Cardiac muscle cell (in vitro differentiated cells and primary cell): ENCODE measurements at regions not wholly inside any gene's neighbourhood (a gene's known extent, or its start where the extent isn't known, plus 50 kb on each side); places are given as distances from the start of the nearest gene placed in this dataset.
"Not testable (repeated sequence)": the region's sequence is repeated elsewhere in the genome, so short reads cannot be mapped to it uniquely, and the experiment has no call there.

ENCODE experiments used
- DNase-seq, 2 donors: peaks; one replicate each; pipeline versions ENCODE4 v3.0.0 to v3.0.0-alpha.2; 2010 to 2017; ENCODE audit warnings: low read depth in 1 of 2, low spot score in 1 of 2
- H3K27ac ChIP-seq: fragments of 200-600 bp; sonication (generic); 2 replicates; pipeline ENCODE4 v1.5.1; 2016
- H3K27me3 ChIP-seq: fragments of 200-600 bp; sonication (generic); 2 replicates; pipeline ENCODE4 v1.6.0; 2016; ENCODE audit warnings: control low read depth
- H3K36me3 ChIP-seq: fragments of 200-600 bp; sonication (generic); 2 replicates; pipeline ENCODE4 v1.5.1; 2016; ENCODE audit warnings: control low read depth
- H3K4me1 ChIP-seq: fragments of 200-600 bp; sonication (generic); 2 replicates; pipeline ENCODE4 v1.8.1; 2017; ENCODE audit warnings: low read depth, mild to moderate bottlenecking, mixed run types
- H3K4me3 ChIP-seq: fragments of 200-600 bp; sonication (generic); 2 replicates; pipeline ENCODE4 v1.5.1; 2016; ENCODE audit warnings: mild to moderate bottlenecking
- H3K9me3 ChIP-seq: fragments of 200-600 bp; sonication (generic); 2 replicates; pipeline ENCODE4 v1.5.1; 2017; ENCODE audit warnings: low read depth, mild to moderate bottlenecking, control low read depth
- TF ChIP-seq, protein P1 (sequence below): IDR thresholded peaks from 2 replicates; pipeline ENCODE4 v1.5.1; 2012; ENCODE audit warnings: low read depth, mild to moderate bottlenecking, low read length

DNA sequence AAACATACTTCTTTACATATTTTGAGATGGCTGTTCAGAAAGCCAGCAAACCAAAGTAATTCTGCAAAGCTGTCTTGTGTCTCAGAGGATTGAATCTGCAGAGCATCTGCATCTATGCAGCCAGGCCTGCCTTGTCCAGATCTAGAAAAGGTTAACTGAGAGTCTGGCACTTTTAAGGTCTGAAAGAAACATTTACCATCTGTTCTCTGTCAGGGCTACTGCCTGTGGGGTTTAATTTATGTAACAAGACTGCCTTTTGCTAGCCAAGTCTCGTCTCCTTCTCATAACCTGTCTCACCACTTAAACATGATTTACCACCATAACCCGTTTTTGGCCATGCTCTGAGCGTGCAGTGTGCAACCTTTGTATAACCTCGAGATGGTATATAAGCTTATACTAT lies 194.2 kb downstream of the SYT10 start:
- no peak overlapping the region for H3K27ac ChIP-seq
- H3K4me3 ChIP-seq: no peak overlapping the region
- DNase-seq: no peak
- H3K27me3 ChIP-seq: no peaks in the 10 kb centered on the region
- H3K36me3 ChIP-seq: no peaks in the 10 kb centered on the region
- H3K9me3 ChIP-seq: no peaks in the 10 kb centered on the region
- H3K4me1 ChIP-seq: no peaks in the 10 kb centered on the region
- TF ChIP-seq, protein P1, sequence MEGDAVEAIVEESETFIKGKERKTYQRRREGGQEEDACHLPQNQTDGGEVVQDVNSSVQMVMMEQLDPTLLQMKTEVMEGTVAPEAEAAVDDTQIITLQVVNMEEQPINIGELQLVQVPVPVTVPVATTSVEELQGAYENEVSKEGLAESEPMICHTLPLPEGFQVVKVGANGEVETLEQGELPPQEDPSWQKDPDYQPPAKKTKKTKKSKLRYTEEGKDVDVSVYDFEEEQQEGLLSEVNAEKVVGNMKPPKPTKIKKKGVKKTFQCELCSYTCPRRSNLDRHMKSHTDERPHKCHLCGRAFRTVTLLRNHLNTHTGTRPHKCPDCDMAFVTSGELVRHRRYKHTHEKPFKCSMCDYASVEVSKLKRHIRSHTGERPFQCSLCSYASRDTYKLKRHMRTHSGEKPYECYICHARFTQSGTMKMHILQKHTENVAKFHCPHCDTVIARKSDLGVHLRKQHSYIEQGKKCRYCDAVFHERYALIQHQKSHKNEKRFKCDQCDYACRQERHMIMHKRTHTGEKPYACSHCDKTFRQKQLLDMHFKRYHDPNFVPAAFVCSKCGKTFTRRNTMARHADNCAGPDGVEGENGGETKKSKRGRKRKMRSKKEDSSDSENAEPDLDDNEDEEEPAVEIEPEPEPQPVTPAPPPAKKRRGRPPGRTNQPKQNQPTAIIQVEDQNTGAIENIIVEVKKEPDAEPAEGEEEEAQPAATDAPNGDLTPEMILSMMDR: no peak

DNA sequence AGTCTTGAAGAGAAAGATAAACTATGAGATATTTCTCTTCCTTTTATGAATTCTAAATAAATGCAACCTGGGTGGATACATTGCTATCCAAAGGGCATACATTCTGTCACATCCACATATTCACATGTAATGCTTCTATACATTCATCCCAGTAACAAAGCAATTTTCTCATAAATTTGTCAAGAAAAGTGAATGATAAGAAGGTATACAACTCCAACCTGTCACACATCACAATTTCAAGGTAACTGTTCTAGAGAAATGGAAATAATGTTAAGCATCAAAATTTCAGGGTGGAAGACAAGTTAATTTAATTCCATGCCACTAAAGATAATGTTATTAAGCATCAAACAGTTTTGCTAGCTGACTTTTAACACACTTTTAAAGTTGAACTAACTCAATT lies 212.9 kb downstream of the SYT10 start:
- Histone ChIP-seq H3K9me3 (no peaks in the 10 kb centered on the region), H3K4me3 (no peak overlapping the region)

DNA sequence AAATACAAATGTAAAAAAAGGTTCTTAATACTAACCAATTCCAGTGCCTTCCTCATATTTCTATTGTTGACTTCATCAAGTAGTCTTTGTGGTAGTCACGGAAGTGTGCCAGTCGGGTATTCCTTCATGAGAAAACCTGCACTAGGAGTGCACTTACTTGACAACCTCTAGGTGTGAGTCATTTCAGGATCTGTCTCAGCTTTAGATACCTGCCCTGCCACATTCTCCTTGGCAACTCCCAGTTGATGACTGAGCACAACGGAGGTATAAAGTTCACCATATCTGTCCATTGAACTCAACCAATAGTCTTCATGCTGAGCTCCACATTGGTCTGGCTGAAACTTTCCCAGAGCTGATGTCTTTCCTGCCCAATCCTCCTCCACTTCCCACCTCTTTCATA lies 215.7 kb downstream of the SYT10 start:
- H3K4me1 ChIP-seq: no peaks in the 10 kb centered on the region
- no peaks in the 10 kb centered on the region for H3K36me3 ChIP-seq
- TF ChIP-seq, protein P1: no peak
- H3K27me3 ChIP-seq: no peaks in the 10 kb centered on the region
- H3K27ac ChIP-seq: no peak overlapping the region
- H3K9me3 ChIP-seq: no peaks in the 10 kb centered on the region
- H3K4me3 ChIP-seq: no peak overlapping the region
- no peak for DNase-seq

More for the DNA sequence above, 212.9 kb downstream of the SYT10 start:
- no peak overlapping the region for H3K27ac ChIP-seq
- TF ChIP-seq, protein P1: no peak
- no peak for DNase-seq
- no peaks in the 10 kb centered on the region for H3K27me3 ChIP-seq
- no peaks in the 10 kb centered on the region for H3K4me1 ChIP-seq
- H3K36me3 ChIP-seq: no peaks in the 10 kb centered on the region

DNA sequence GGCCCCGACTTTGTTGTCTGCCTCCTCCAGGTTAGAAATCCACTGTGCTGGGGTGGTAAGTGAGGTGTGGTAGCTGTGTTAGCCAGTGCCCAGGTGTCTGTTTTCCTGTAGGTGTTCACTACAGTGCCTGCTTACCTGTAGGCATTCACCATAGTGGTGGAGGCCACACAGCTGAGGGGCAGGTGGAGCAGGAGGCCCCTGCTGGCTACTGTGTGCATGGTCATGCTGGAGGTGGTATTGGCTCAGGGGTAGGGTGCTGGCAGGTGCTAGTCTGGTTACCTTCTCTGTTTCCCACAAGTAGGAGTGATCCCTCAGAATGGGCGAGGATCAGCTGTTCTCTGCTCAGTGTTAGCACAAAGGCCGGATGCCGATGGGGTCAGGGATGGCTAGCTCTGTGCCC lies 217.3 kb downstream of the SYT10 start:
- H3K27ac ChIP-seq: no peak overlapping the region
- H3K27me3 ChIP-seq: no peaks in the 10 kb centered on the region
- no peaks in the 10 kb centered on the region for H3K4me1 ChIP-seq
- H3K9me3 ChIP-seq: no peaks in the 10 kb centered on the region
- no peak for DNase-seq
- TF ChIP-seq, protein P1: no peak
- no peak overlapping the region for H3K4me3 ChIP-seq
- H3K36me3 ChIP-seq: no peaks in the 10 kb centered on the region

DNA sequence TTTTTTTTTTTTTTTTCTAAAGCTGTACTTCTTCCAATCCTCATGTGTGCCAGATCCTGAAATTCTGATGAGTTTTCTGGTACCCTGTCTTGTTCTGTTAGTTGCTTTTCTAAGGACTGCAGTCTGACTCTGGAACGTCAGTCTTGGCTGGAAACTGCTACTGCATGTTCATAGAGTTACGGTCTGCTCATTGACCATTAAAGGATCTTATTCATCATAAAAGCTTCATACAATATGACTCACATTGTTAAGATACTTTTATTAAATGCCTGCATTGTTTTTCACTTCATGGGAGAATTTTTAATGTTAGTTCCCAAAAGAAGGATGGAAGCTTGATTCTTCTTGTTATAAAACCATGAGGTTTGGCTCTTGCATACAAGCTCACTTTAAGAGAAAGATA lies 233.6 kb downstream of the SYT10 start:
- Histone ChIP-seq H3K27me3 (no peaks in the 10 kb centered on the region), H3K4me1 (no peaks in the 10 kb centered on the region), H3K36me3 (no peaks in the 10 kb centered on the region), H3K9me3 (no peaks in the 10 kb centered on the region), H3K27ac (no peak overlapping the region), H3K4me3 (no peak overlapping the region)
- TF ChIP-seq, protein P1: no peak
- no peak for DNase-seq

DNA sequence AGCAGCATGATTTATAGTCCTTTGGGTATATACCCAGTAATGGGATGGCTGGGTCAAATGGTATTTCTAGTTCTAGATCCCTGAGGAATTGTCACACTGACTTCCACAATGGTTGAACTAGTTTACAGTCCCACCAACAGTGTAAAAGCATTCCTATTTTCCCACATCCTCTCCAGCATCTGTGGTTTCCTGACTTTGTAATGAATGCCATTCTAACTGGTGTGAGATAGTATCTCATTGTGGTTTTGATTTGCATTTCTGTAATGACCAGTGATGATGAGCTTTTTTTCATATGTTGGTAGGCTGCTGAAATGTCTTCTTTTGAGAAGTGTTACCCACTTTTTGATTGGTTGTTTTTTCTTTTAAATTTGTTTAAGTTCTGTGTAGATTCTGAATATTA lies 245.2 kb downstream of the SYT10 start:
- not testable (repeated sequence) for H3K4me1 ChIP-seq, H3K27ac ChIP-seq, H3K9me3 ChIP-seq, DNase-seq, H3K27me3 ChIP-seq, H3K36me3 ChIP-seq, H3K4me3 ChIP-seq
